Thyroid gland (tissue), 4 donors: ENCODE measurements at regions not wholly inside any gene's neighbourhood (a gene's known extent, or its start where the extent isn't known, plus 50 kb on each side); places are given as distances from the start of the nearest gene placed in this dataset.

Source experiments
- CTCF ChIP-seq, 6 experiments: fragments of 200-600 bp in 3 of 6; fragments of 450-650 bp in 3 of 6; sonication (generic) in 3 of 6; IDR thresholded peaks; one replicate each; pipeline ENCODE4 v1.5.1; 2016 to 2019; ENCODE audit warnings: antibody characterized with exemption in 6 of 6, mild to moderate bottlenecking in 2 of 6, inconsistent platforms in 1 of 6, moderate library complexity in 1 of 6
- POLR2A ChIP-seq, 2 donors: fragments of 450-650 bp; IDR thresholded peaks; one replicate each; pipeline ENCODE4 v1.6.1; 2017; ENCODE audit warnings: antibody characterized with exemption in 2 of 2, mild to moderate bottlenecking in 2 of 2, moderate library complexity in 1 of 2

- no peak for TF ChIP-seq CTCF (IDR thresholded peaks at IDR 0.05)
- no peak for TF ChIP-seq POLR2A (IDR thresholded peaks at IDR 0.05)
Observed at GRCh38 chr3:127038923-127039581, 56.1 kb downstream of the PLXNA1 start.
